ENCODE measurements at regions not wholly inside any gene's neighbourhood (a gene's known extent, or its start where the extent isn't known, plus 50 kb on each side); places are given as distances from the start of the nearest gene placed in this dataset.

DNA sequence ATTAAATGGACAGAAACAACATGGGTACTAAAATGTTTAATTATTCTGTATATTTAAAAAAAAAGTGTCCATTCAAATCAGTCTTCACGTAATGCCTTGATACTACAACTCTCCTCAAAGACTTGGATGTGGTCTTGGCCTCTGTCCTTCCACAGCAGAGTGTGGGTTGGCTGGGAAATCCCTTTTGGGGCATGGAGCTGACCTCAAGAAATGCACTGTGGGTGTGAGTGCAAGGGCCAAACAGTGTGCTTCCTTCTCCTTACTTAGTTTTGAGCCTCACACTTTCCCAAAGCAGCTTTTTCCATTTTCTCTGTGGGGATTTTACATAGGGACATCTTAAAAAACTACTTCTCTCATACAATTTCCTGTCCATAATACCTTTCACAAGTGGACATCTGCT, 607.4 kb downstream of the EFNB2 start:
- no peak for DNase-seq (ENCODE audit: low spot score)

GRCh38 chr13:105925496-105925895, 610.0 kb downstream of the EFNB2 start:
- DNase-seq (ENCODE audit: low spot score), result no peak

- DNase-seq (ENCODE audit: low spot score), result no peak
Measured at GRCh38 chr13:105921711-105922110, 613.8 kb downstream of the EFNB2 start.

- no peak for DNase-seq (ENCODE audit: low spot score)
Measured at GRCh38 chr13:105920370-105920769, 615.1 kb downstream of the EFNB2 start.

- peak; percentile 71 for DNase-seq (ENCODE audit: low spot score)
Measured at GRCh38 chr13:105918842-105919741, 616.4 kb downstream of the EFNB2 start.

DNA sequence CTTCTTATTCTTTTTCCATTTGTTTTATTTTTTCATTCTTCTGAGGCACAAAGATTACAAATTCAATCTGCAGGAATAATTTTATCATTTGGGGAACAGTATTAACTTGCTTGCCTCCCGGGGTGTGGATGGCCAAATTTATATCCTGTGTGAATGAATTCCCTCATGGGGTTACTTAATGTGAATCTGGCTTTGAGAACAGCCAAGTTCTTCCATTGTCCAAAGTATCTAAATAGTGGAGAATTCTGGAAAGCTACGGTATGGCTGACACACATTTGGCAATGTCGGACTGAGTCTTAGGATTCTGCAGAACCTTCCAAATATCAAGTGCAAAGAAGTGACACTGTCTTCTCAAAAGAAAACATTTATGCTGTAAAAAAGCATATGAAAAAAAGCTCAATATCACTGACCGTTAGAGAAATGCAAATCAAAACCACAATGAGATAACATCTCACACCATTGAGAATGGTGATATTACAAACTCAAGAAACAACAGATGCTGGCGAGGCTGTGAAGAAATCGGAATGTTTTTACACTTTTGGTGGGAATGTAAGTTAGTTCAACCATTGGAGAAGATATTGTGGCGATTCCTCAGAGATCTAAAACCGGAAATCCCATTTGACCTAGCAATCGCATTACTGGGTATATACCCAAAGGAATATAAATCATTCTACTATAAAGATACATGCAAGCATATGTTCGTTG, 620.2 kb downstream of the EFNB2 start:
- DNase-seq (ENCODE audit: low spot score), result no peak

DNA sequence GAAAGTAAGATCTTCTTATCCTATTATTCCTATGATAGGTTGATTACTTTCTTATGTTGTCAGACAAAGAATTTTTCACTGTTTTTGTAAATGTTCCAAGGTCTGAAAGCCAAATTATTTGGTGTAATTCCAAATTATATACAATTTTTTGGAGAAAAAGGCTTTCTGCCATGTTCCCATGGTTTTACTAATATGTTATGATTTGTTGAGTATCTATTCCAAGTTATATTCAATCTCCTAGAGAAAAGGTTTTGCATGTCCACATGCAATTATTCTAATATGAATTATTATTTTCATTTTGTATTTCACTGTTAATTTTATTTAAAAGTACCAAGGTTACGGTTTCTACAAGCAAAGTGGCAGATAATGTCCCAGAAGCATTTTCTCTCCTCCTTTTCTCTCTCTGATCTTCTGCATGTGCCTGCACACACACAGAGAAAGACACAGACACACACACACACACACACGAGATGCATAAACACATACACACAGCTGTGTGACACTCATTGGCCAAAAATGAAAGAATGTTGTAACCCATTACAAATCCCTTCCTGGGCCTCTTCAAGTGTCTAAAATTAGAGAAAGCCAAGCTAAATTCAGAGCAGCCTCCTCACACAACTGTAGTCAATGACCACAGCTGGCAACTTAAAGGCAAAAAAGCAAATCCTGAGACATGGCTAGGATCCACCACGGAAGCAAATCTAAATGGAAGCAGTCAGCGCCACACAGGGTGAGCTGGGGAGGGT, 621.0 kb downstream of the EFNB2 start:
- DNase-seq (ENCODE audit: low spot score), result no peak

DNA sequence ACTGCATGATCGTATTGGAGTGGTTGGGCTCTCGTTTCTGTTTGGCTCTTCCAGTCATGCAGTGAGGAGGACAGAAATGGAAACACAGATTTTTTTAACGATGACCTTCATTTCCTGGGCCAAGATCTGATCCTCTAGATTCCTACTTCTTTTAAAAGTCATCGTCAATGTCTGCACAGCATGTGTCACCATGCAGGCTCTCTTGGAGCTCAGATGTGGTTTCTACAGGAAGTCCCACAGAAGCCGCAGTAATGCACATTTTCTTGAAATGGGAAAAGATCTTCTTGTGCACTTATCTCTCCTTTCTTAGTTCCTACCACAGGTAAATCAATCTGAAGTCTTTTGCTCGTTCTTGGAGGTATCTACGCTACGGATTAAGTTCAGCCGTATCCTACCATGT, 626.9 kb downstream of the EFNB2 start:
- no peak for DNase-seq (ENCODE audit: low spot score)

DNA sequence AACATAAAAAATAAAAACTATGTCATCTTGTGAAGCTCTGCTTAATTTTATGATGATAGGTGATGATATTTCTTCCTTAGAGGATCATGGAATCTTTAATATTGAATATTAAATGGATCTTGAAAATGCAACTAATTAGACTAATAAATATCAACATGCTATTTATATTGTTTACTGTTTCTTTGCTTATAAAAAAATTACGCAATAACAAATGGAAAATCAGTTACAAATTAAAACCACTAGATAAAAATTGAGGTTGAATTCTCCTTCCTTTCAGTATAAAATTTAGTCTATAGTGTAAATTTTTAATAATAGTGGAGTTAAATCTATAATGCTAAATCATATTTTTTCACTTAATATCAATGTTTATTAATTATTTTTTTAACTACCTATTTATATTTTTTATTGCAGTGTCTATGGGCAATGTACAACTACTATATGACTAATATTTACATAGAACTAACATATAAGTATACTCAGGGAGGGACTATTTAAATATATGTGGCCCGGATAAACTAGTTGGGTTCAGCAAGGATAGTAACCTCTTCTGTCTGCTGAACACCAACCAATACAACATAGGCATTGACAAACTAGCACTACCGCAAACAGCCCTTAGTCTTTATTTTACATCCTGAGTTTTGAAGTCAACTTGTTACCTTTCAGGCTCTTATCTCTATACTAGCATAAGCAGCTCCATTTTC, 628.0 kb downstream of the EFNB2 start:
- no peak for DNase-seq (ENCODE audit: low spot score)

- DNase-seq (ENCODE audit: low spot score), result no peak
Measured at GRCh38 chr13:105906746-105907145, 628.7 kb downstream of the EFNB2 start.

GRCh38 chr13:105904034-105904742, 631.3 kb downstream of the EFNB2 start:
- no peak for DNase-seq (ENCODE audit: low spot score)

DNA sequence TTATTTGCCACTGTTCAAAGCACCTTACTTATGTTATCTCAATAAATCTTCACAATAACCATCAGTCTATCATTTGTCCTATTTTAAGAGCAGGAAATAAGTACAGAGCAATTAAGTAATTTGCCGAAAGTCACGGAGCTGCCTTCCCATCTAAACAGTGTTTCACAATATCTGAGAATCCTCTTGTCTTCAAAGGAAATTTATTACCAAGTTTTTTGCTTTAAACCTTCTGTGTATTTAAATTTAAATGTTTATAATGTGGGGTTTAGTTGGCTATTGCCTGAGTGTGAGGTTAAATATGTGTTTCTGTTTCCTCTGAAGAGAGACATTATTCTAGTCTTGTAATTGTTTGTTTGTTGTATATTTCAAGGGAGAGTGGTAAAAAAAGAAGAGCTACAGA, 633.1 kb downstream of the EFNB2 start:
- no peak for DNase-seq (ENCODE audit: low spot score)

- no peak for DNase-seq (ENCODE audit: low spot score)
Measured at GRCh38 chr13:105897575-105897974, 637.9 kb downstream of the EFNB2 start.

DNA sequence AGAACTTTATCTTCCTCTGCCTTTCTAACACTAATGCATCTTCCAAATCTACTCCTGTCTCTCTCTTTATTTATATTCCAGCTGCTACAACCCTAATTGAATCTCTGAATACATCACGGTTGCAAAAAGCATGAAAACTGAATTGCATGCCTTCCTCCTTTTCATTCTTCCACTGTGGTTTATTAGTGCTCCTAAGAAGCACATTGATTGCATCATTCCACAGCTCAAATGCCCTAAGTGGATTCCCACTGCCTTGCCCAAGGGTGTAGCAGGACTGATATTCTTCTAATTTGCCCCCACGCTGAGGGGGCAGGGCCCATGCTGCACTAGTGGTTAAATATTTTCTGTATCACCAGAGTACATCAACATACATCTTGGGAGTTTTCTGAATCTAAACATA, 640.8 kb downstream of the EFNB2 start:
- no peak for DNase-seq (ENCODE audit: low spot score)

GRCh38 chr13:105890509-105890908, 645.0 kb downstream of the EFNB2 start:
- DNase-seq (ENCODE audit: low spot score), result no peak

DNA sequence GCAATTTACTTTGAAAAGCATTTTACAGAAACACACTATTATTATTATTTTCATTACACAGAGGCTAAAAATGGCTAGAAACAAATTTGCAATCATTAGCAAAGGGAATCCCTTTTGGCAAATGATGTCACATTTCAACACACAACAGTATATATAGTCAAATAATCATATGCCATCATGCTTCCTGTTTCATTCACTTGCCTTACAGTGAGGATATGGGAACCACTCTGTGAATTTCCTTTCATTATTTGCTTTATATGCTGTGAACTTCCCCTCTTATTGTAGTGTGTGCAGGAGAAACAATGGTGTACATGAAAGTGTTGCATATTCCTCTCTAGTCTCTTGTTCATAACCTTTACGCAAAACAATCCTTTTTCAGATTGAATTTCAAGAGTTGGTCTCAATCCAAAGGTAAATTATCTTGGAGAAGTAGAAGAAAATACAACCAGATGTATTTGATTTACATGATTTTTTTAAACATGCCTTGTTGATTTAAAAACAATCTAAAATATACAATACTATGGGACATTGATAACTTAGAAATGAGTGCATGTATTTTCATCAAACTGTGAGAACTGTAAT, 657.3 kb downstream of the EFNB2 start:
- no peak for DNase-seq (ENCODE audit: low spot score)

- no peak for DNase-seq (ENCODE audit: low spot score)
Measured at GRCh38 chr13:105874814-105875213, 660.6 kb downstream of the EFNB2 start.

DNA sequence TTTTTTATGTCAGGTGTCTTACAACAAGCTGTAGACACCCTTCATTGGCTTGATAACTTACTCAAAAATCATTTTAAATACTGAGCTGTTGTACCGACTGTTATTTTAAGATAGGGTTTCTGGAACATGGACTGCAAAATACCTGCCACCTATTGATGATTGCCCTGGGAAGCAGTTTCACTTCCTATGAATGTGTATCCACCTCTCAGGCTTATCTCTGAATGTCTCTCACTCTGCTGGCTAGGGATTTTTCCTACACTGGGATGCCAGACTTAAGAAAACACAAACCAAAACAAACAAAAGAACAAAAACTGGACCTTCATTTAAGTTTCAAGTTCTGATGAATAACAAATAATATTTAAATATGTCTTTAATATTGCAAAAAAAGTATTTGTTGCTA, 663.7 kb downstream of the EFNB2 start:
- no peak for DNase-seq (ENCODE audit: low spot score)

DNA sequence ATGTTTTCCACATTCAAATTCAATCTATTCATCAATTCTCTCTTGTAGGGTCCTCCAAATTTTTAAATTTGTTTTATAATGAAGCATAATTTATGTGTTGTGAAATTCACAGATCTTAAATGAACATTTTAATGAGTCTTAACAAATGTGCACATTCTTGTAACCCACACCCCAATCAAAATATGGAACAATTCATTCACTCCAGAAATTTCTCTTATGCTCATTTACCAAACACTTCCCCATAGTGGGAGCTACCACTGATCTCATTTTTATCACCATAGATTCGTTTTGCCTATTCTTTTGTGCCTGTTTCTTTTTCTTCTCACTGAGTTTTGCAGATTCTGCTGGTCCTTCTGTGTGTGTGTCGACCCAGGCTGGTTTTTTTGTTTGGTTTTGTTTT, 664.1 kb downstream of the EFNB2 start:
- DNase-seq (ENCODE audit: low spot score), result no peak

- DNase-seq (ENCODE audit: low spot score), result no peak
Measured at GRCh38 chr13:105863300-105863920, 672.1 kb downstream of the EFNB2 start.

DNA sequence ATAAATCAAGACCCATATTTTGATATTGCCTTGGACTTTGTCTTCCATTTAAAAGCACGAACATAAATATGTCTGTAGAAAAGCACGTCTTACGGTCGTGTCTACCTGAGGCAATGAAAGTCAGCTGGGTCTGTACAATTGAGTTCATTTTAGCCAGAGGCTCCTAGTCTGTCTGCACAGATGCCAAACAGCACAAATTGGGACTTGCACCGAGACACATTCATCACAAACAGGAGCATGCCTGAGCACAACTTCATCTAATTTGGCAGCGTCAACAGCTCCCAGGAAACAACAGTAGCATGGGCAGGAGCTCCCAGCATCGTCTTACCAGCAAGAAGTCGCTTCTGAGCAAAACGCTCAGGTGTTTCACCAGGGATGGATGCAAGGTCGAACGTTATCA, 687.0 kb downstream of the EFNB2 start:
- DNase-seq (ENCODE audit: low spot score), result no peak
